SIG-M5 treated with dmso at 0.1 percent for 504 hours (cell line): ENCODE measurements at regions not wholly inside any gene's neighbourhood (a gene's known extent, or its start where the extent isn't known, plus 50 kb on each side); places are given as distances from the start of the nearest gene placed in this dataset.
"Not testable (repeated sequence)": the region's sequence is repeated elsewhere in the genome, so short reads cannot be mapped to it uniquely, and the experiment has no call there.

Experiments used
- DNase-seq: peaks from one replicate; lab custom pipeline; 2025; ENCODE audit not compliant: unreplicated experiment; lab: John Stamatoyannopoulos, UW

DNA sequence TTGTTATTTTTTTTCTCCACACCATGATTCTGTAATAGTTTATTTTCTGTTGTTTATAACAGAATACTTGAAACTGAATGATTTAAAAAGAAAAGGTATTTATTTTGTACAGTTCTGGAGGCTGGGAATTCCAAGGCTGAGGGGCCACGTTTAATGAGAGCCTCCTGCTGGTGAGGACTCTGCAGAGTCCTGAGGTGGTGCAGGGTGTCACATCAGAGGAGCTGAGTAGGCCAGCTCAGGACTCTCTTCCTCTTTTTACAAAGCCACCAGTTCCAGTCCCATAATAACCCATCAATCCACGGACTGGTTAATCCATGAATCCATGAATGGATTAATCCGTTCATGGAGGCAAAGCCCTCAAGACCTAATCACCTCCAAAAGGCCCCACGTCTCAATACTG, 71.6 kb downstream of the TFAP2A start:
- DNase-seq, result no peak

DNA sequence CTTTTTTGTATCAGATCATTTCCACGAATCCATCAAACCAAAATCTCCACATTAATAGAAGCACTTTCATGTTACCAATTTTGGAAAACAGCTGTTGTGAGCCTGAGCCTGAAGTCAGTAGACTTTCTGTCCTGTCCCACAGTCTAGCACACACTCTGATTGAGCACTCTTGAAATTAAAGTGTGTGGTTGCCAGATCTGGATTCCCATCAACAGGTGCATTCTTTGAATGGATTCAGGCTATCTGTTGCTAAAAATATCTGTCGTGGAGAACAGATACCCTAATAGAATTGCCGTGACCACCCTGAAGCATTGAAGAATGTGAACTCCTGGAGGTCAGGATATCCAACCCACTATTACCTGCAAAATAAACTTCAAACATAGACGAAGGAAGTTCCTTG, 73.3 kb downstream of the TFAP2A start:
- DNase-seq, result no peak

DNA sequence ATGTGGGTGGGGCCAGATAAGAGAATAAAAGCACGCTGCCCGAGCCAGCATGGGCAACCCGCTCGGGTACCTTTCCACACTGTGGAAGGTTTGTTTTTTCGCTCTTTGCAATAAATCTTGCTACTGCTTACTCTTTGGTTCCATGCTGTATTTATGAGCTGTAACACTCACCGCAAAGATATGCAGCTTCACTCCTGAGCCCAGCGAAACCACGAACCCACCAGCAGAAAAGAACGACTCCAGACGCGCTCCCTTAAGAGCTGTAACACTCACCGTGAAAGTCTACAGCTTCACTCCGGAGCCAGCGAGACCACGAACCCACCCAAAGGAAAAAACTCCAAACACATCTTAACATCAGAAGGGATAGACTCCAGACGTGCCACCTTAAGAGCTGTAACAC, 76.7 kb downstream of the TFAP2A start:
- DNase-seq, result no peak

DNA sequence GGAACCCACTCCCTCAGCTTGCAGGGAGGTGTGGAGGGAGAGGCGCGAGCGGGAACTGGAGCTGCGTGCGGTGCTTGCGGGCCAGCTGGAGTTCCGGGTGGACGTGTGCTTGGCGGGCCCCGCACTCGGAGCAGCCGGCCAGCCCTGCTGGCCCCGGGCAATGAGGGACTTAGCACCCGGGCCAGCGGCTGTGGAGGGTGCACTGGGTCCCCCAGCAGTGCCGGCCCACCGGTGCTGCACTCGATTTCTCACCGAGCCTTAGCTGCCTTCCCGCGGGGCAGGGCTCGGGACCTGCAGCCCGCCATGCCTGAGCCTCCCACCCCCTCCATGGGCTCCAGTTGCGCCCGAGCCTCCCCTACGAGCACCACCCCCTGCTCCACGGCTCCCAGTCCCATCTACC, 77.5 kb downstream of the TFAP2A start:
- not testable (repeated sequence) for DNase-seq

DNA sequence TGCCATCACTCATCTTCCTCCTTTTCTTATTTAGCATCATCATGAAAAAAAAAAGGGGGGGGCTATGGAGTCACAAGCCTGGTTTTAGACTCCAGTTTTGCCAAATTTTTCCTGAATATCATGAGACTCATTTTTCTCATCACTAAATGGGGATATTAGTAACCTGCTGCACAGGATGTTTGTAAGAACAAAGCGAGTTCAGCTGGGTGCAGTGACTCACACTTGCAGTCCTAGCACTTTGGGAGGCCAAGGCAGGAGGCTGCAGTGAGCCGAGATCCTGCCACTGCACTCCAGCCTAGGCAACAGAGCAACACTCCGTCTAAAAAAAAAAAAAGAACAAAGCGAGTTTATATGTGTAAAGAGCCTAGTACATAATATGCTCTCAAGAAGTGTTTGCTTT, 82.8 kb downstream of the TFAP2A start:
- DNase-seq, result no peak

DNA sequence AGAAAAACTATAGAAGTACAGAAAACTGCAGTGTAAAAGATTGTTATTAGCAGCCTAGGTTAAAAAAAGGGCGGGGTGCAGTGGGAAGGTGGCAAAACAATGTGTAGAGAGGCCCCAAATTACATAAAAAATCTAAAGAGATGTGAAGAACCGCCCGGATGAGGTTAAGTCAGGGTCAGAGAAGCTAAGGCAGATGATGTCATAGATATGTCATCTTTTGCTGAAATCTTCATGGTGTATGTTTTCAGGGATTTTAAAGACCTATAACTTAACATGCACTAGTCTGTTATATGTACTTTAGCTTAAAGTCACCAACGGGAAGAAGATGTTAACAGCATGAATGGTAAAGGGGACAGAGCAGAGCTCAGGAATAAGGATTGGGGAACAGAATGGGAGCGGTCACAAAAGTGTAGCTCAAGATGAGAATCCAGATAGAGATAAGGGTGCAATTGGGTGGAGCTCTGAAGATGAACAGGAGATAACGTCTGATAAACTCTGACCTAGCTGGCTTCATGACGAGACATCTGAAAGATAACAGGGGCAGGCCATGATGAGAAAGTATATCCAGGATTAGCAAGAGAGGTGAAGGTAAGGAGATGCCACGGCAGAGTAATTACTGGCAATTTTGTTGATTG, 83.4 kb downstream of the TFAP2A start:
- no peak for DNase-seq

DNA sequence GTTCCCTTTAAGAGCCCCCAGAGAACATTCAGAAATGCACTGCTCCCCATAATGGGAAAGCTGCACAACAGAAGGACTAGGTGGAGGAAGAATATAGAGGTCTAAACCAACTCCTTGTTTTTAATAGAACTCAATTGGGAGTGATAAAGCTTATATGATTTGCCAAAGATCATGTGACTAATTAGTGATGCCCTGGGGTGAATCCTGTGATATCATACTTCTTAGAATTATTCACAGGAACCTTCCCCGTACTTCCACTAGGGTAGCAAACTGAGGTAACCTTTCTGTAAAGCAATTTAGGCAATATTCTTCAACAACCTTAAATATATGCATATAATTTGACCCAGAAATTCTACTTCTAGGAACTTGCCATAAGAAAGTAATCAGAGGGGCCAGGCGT, 84.4 kb downstream of the TFAP2A start:
- DNase-seq, result no peak

DNA sequence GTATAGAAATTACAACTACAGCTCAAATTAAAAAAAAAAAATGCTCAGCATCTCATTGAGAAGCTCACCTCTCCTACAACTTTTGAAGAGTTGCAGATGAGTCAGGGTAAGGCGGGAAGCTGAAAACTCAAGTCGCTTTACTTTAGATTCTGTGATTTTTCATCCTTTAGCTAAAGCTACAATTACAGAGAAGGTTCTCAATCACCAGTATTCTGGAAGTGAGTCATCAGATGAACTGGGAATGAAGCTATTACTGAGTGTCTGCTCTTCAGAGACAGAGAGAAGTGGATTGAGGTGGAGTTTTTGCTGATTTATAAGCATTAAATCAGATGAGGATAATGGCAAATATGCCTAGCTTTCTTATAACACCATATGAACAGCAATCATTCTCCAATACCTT, 91.9 kb downstream of the TFAP2A start:
- no peak for DNase-seq

DNA sequence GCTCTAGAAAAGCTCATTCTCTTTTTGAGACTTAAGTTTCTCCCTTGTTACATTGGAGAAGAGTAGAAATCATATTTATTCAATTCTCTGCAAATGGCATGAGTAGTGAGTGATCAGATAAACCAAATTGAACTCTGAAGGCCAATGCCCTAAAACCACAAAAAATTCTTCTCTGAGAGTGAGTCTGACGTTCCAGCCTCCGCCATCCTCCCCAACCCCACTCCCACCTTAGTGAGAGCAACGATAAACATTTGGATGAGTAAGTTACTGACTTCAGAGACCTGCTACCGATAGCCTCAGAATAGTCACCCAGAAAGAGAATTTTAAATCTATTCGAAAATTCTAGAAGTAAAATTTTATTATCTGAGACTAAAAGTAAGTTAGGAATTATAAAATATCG, 94.6 kb downstream of the TFAP2A start:
- DNase-seq, result no peak

DNA sequence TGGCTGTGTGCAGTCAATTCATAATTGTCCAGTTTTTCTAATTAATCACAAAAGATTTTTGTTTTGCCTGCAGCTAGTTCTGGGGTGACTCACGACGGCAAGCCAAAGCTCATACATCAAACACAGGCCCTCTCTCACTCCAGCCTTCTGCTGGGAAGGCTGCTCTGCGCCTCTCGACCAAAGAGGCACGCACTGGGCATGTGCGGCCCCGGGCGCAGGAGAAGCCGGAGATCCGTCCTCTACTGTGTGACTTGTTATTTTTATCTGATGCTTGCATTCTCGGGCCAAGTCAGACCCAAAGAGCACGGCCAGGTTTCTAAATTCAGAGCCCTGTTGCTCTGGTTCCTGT, 98.5 kb downstream of the TFAP2A start:
- no peak for DNase-seq

DNA sequence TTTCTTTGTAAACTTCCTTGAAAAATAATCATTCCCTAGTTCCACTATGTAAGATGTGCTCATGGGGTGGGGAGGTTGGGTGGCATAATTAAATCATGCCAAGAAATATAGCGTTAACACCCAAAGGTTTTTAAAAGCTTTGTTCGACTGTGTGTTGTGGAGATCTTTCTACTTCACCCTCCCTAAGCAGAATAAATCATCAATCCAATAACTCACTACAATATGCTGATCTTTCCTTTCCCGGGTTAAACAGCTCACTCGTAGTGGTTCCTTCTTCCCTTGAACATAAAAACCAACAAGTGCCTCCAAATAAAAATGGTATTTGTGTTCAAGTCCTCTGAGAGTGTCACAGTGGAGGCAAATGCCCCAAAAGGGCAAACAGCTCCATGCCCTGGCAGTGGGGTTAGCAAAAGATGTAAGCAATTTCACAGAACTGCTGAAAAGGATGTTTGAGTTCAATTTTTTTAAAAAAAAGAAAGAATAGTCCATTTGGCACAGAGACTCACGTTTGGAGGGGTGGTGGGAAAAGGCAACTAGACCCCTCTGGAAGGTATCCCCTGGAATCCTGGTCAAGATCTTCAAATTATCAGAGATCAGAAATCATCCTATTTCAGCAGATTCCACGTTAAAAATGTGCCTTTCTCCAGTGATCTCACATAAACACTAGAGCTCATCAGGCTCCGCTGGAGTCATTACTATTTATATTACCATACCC, 99.1 kb downstream of the TFAP2A start:
- DNase-seq, result no peak

DNA sequence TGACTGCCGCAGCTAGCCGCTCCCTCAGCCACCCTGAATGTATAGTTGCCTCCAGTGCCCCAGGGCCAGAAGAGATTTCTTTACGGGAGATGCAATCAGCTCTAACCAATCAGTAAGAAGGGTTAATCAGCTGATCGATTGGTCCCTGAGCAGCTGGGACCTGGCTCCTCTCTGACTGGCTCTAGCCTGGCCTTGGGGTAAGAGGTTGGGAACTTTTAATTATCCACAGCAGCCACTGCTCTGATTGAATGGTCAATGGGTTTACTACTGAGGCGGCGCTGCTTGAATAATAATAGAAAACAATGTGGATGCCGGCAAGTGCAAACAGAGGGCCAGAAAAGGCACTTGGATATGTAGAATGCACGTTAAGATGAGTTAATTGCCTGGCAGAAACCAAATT, 99.8 kb downstream of the TFAP2A start:
- DNase-seq, result no peak

DNA sequence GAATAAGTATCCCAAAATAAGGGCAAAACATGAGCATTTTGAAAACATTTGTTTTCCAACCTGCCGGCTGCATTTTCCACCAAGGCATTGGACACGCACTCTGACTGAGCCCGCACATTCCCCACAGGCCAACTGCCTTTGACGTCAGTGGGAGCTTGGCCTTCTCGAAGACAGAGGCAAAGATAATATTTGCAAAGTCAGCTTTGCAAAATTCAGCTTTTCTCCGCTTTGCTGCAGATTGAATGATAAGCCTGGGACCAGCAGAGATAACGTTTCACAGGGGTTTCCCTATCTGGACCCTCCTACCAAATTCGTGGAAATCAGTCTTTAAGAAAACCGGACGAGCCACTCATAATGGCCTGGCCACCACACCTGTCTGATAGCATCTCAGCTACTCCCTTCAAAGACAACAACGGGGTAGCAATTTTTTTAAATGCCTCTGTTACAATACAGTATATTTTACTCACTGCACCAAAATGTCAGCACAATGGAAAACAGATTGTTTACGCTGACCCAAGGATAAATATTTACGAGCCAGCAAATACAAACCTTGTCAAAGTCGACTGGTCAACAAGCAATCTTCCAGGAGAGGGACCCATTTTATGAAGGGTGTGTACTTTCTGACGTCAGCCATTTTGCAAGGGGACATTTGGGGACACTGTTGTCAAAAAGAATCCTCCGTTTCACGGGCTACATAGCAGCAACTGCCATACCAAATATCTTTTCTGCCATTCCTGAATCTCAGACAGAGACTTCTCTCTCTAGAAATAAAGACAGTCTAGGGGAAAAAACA, 100.5 kb downstream of the TFAP2A start:
- DNase-seq, result no peak

DNA sequence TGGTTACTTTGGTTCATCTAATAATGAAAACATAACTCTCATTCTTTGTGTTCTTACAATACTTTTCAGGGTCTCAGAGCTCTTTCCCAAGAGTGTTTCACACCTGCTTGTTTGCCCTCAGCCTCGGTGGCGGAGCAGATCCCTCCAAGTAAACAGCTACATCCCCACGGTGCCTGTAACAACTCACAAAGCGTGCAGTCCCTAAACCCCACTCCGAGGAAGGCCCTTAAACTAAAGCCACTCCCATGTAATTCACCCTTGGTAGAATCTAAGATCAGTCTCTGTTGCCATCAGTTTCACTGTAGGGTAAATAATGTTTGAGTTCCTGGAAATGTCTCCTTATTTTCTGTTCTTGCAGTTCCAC, 101.1 kb downstream of the TFAP2A start:
- DNase-seq, result no peak

DNA sequence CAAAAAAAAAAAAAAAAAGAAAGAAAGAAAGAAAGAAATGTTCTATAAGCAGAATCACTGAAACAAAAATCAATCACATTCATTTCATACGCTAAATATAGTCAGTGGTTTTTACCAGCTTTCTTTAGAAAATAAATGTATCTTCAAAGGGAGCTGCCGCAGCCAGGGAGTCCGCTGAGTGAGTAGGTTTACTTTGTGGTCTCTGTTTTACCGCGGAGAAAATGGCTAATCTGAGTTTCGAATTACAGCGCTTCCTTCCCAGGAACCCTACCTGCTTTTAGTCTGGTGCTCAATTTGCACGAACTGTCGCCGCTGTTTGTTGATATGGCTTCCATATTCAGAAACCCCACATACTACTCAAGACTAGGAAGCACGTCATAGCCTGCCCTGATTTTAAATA, 102.4 kb downstream of the TFAP2A start:
- no peak for DNase-seq

DNA sequence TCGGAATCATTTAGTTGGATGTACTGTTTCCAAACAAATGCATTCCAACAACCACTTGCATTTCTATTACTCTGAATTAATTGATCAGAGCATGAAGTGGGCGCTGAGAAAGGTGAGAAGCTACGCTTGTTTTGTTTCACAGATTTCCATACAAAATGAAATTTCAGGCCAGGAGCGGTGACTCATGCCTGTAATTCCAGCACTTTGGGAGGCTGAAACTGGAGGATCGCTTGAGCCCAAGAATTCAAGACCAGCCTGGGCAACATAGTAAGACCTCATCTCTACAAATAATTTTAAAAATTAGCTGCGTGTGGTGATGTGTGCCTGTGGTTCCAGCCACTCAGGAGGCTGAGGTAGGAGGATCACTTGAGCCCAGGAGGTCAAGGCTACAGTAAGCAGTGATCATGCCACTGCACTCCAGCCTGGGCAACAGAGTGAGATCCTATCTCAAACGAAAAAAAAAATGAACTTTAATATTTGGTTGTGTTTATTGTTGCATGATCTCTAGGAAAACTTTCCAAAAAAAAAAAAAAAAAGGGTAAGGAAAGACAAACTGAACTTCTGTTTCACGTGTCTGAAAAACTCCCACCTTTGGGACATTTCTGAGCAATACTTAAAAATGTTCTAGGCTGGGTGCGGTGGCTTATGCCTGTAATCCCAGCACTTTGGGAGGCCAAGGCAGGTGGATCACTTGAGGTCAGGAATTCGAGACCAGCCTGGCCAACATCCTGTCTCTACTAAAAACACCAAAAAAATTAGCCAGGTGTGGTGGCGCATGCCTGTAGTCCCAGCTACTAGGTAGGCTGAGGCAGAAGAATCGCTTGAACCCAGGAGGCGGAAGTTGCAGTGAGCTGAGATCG, 103.1 kb downstream of the TFAP2A start:
- DNase-seq, result not testable (repeated sequence)

DNA sequence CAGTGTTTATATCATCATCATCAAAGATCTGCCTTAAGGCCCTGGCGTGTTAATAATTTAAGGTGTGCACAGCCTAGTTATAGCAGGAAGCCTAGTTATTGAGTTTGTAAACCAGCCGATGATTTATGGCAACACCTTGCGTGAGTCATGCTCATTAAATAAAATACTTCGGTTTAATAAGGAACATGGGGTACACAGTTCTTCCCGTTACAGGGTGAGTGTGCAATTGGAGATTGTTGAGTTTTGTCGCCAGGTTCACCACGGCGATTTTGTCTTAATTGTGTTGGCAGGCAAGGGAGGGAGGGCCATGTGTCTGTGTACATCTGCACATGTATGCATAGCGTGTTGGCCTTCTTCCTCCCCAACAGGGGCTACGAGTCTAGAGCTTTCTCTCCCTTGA, 104.0 kb downstream of the TFAP2A start:
- no peak for DNase-seq

DNA sequence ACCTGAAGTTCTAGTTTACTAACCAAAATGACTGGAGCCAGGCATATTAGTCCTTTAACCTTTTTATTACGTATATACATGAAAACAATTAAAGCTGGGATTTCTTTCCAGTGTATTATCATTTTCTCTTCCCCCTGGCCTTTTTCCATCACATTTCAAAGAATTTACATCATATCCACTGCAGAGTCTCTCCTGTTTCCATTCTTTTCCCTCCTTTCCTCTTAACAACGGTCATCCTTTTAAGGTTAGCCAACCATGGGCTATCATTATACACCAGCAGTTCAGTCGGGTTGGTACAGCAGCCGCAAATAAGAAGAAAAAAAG, 104.6 kb downstream of the TFAP2A start:
- DNase-seq, result no peak

DNA sequence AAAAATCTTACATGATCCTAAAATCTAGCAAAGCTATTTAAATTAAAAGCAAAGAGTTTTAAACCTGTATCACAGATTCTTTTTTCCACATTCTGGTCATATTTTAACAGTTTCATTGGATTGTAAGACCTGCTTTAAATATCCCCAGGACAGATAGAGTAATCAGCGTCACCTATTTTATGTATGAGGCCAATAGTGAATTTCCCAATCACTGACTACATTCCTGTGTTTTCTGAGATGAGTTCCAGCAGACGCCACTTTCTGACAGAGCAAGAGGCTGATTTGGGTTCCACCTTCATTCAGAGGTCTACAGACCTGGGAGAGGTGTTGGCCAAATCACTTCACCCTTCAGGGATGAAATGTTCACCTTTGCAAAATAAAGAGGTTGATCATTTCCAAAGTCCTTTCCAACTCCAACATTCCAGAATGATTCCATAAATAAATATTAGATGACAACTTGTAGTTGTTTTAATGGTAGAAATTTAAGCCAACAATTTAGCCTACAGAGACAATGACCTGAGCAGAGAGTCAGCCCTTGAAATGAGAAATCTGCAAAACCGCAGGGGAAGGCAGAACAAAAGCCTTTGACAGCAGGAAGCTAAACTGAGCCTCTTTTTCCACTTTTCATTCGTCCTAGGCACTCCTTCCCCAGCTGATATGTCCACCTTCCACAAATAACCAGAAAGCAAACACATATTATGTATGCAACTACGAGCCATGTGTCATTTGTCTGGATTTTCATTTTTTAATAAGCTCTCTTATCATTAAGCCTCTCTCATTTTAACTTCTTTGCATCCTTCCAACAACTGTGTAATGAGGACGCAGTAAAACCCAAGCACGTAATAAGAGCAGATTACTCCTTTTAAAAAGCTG, 105.2 kb downstream of the TFAP2A start:
- DNase-seq, result no peak

DNA sequence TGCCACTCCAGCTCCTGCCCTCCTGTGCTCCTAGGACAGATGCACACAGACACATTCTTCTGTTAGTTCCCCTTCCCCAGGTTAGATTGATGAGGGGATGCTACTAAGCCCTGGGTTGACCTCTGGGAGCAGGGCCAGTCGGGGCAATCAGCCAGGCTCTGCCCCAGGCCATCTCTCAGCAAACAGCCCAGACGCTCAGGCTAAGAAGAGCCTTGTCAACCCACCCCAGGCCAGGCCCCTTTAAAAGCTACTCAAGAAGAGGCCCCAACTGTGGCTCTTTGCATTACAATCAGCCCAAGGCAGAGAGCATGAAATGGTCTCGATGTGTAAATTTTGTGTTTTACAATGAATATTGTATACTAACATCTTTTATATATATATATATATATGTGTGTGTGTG, 107.4 kb downstream of the TFAP2A start:
- no peak for DNase-seq

DNA sequence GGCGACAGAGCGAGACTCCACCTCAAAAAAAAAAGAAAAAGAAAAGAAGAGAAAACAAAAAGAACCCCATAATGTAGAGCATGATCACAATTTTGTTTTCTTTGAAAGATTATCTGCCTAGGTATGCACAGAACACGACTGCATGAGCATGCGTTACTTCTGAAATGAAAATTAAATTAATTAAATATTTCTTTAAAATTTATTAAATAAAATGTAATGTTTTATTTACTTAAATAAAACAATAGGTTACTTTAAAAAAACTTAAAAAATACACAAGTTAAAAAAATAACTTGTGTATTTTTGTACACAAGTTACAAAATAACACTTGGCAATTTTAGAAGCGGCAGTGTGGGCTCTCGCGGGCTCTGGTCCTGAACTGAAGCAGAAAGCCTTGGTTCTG, 107.8 kb downstream of the TFAP2A start:
- no peak for DNase-seq
